22Rv1 (cell line): ENCODE measurements at regions not wholly inside any gene's neighbourhood (a gene's known extent, or its start where the extent isn't known, plus 50 kb on each side); places are given as distances from the start of the nearest gene placed in this dataset.

Experiments used
- ZFX ChIP-seq: fragments of 450-650 bp; IDR thresholded peaks from 2 replicates; pipeline ENCODE4 v1.6.1; 2017; ENCODE audit warnings: antibody characterized with exemption, borderline replicate concordance
- TF ChIP-seq, protein P1 (sequence below): fragments of 450-650 bp; IDR thresholded peaks from 2 replicates; pipeline ENCODE4 v1.5.1; 2017; ENCODE audit warnings: mild to moderate bottlenecking

DNA sequence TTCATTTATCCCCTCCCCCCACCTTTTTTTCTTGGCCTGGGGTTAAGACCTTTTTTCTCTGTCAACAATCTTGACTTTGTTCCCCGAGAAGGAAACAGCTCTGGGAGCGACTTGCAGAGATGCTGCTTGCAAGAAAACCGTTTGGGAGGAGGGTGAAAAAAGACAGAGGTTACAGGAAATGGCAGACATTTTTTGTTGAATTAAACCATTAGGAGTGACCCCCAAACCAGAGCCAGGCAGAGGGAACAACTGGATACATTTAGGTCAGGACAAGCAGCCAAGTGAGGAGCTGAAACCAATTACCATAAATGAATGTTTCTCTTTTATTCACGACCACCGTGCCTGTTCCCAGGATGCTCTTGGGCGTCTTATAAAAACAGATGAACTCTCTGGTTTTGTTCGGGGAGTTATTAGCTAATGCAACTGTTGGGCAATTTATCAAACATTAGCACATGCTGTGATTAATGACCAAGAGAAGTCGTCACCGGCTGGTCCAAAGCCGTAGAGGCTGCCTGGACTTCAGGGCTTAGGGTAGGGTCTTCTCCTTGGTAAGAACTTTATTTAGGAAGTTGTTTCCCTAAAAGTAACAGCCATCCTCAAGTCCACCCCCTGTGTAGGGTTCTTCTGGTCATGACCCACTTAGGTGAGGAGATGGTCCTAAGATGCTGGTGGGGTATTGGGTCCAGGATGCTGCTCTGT lies 141.0 kb downstream of the FOXD2 start:
- TF ChIP-seq, protein P1, sequence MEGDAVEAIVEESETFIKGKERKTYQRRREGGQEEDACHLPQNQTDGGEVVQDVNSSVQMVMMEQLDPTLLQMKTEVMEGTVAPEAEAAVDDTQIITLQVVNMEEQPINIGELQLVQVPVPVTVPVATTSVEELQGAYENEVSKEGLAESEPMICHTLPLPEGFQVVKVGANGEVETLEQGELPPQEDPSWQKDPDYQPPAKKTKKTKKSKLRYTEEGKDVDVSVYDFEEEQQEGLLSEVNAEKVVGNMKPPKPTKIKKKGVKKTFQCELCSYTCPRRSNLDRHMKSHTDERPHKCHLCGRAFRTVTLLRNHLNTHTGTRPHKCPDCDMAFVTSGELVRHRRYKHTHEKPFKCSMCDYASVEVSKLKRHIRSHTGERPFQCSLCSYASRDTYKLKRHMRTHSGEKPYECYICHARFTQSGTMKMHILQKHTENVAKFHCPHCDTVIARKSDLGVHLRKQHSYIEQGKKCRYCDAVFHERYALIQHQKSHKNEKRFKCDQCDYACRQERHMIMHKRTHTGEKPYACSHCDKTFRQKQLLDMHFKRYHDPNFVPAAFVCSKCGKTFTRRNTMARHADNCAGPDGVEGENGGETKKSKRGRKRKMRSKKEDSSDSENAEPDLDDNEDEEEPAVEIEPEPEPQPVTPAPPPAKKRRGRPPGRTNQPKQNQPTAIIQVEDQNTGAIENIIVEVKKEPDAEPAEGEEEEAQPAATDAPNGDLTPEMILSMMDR: no peak
- TF ChIP-seq ZFX: no peak
